ENCODE measurements at regions not wholly inside any gene's neighbourhood (a gene's known extent, or its start where the extent isn't known, plus 50 kb on each side); places are given as distances from the start of the nearest gene placed in this dataset.

DNA sequence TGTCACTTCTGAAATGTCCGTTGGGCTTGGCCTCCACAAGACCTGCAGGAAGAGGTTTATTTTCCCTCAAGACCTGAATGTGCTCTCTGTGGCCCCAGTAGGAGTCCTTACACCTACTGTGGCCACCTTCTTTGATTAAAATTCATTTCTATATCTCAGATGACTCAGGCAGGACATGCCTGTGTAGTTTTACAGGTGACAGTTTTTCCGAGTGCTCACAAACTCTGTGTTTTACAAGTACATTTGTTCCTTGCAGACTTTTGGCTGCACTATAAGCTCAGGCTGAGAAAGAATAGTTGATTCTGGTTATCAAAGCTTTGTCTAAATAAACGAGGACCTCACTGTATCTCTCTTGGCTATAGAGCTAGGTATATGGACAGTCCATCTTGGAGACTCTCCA is 257.1 kb downstream of the MAP2K4 start (continued):
- TF ChIP-seq, protein P1, sequence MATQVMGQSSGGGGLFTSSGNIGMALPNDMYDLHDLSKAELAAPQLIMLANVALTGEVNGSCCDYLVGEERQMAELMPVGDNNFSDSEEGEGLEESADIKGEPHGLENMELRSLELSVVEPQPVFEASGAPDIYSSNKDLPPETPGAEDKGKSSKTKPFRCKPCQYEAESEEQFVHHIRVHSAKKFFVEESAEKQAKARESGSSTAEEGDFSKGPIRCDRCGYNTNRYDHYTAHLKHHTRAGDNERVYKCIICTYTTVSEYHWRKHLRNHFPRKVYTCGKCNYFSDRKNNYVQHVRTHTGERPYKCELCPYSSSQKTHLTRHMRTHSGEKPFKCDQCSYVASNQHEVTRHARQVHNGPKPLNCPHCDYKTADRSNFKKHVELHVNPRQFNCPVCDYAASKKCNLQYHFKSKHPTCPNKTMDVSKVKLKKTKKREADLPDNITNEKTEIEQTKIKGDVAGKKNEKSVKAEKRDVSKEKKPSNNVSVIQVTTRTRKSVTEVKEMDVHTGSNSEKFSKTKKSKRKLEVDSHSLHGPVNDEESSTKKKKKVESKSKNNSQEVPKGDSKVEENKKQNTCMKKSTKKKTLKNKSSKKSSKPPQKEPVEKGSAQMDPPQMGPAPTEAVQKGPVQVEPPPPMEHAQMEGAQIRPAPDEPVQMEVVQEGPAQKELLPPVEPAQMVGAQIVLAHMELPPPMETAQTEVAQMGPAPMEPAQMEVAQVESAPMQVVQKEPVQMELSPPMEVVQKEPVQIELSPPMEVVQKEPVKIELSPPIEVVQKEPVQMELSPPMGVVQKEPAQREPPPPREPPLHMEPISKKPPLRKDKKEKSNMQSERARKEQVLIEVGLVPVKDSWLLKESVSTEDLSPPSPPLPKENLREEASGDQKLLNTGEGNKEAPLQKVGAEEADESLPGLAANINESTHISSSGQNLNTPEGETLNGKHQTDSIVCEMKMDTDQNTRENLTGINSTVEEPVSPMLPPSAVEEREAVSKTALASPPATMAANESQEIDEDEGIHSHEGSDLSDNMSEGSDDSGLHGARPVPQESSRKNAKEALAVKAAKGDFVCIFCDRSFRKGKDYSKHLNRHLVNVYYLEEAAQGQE (IDR thresholded peaks at IDR 0.05; ENCODE audit: low read depth, low read length), result no peak
- TF ChIP-seq YY1 (IDR thresholded peaks at IDR 0.05; ENCODE audit: low read depth), result no peak

DNA sequence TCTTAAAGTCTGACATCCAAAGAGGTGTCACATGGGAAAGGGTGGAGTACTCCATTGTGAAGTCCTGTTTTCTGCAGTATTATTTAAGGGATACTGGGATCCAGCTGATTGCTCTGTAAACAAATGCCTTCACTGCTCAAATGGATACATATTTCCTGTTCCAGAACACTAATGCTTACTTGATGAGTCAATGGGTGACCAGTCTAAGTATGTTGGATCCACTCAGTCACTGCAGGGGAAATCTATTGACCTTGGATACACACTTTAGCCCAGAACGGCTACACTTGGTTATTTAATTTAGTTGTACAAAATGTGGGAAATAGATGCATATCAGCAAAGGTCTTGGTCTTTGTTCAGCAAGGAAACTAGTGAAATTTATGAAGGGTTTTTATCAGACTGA is 261.4 kb downstream of the MAP2K4 start:
- H3K4me1 ChIP-seq (ENCODE audit: control insufficient read depth in 1 of 2, insufficient read depth in 2 of 2, low read depth in 1 of 2, low read length in 1 of 2), result no peaks in the 10 kb centered on the region
- H3K27ac ChIP-seq (ENCODE audit: low read depth in 2 of 2, low read length in 1 of 2), result no peak overlapping the region
- no peak overlapping the region for H3K9ac ChIP-seq
- H3K9me3 ChIP-seq, result no peaks in the 10 kb centered on the region
- H3K4me3 ChIP-seq (ENCODE audit: low read depth in 2 of 2, low read length in 1 of 2), result no peak overlapping the region
- no peak overlapping the region for H2AFZ ChIP-seq (ENCODE audit: low read depth)
- ChIA-PET POLR2A (no interaction called here), CTCF (no interaction called here)
- TF ChIP-seq GABPA (IDR thresholded peaks at IDR 0.05; ENCODE audit: low read depth) (no peak), EZH2phosphoT487 (IDR thresholded peaks at IDR 0.05; ENCODE audit: borderline replicate concordance, low read depth) (no peak), EP300 (IDR thresholded peaks at IDR 0.05; ENCODE audit: borderline replicate concordance in 1 of 2, low read depth in 1 of 2, low read length in 1 of 2) (no peak)
- TF ChIP-seq, protein P2, sequence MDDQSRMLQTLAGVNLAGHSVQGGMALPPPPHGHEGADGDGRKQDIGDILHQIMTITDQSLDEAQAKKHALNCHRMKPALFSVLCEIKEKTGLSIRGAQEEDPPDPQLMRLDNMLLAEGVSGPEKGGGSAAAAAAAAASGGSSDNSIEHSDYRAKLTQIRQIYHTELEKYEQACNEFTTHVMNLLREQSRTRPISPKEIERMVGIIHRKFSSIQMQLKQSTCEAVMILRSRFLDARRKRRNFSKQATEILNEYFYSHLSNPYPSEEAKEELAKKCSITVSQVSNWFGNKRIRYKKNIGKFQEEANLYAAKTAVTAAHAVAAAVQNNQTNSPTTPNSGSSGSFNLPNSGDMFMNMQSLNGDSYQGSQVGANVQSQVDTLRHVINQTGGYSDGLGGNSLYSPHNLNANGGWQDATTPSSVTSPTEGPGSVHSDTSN (IDR thresholded peaks at IDR 0.05), result no peak
- no peak for DNase-seq
- H3K36me3 ChIP-seq (replicated peaks in 1 of 2; ENCODE audit: control insufficient read depth in 1 of 2, insufficient read depth in 2 of 2, low read length in 1 of 2), result no peaks in the 10 kb centered on the region
- H4K20me1 ChIP-seq (ENCODE audit: insufficient read depth), result no peaks in the 10 kb centered on the region
- H3K4me2 ChIP-seq, result no peak overlapping the region
- H3K79me2 ChIP-seq (ENCODE audit: insufficient read depth), result no peaks in the 10 kb centered on the region
- H3F3A ChIP-seq (replicated peaks; ENCODE audit: insufficient read depth), result no peaks in the 10 kb centered on the region
- 5% methylated on average over 1 of the region's 1 CpG for WGBS (ENCODE audit: low lambda C conversion rate)
- H3K27me3 ChIP-seq (ENCODE audit: insufficient read depth), result no peaks in the 10 kb centered on the region
- no peaks in the 10 kb centered on the region for H3K9me2 ChIP-seq

DNA sequence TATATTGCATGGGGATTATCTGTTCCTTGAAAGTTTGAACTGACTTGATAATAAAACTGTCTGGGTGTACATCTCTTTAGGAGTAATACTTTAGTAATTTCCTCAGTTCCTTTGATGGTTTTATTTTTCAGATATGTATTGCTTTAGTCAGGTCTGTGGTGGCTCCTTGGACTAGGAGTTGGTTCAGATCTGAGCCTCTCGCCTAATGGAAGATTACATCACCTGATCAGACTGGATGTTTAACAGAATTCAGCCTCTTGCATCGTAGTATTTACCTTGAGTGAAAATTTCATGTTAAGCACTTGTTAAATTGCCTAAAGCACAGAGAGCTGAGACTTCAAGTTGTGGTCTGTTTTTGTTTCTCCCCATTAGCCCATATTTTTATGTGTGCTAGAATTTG is 267.3 kb downstream of the MAP2K4 start:
- H3K9me3 ChIP-seq, result no peaks in the 10 kb centered on the region
- H3K9ac ChIP-seq, result no peak overlapping the region
- no peak overlapping the region for H3K4me2 ChIP-seq
- no peak overlapping the region for H2AFZ ChIP-seq (ENCODE audit: low read depth)
- DNase-seq, result no peak
- H3K9me2 ChIP-seq, result no peaks in the 10 kb centered on the region
- no peaks in the 10 kb centered on the region for H3K79me2 ChIP-seq (ENCODE audit: insufficient read depth)
- H3K27ac ChIP-seq (ENCODE audit: low read depth in 2 of 2, low read length in 1 of 2), result no peak overlapping the region
- H3K27me3 ChIP-seq (ENCODE audit: insufficient read depth), result no peaks in the 10 kb centered on the region
- no peaks in the 10 kb centered on the region for H3K36me3 ChIP-seq (replicated peaks in 1 of 2; ENCODE audit: control insufficient read depth in 1 of 2, insufficient read depth in 2 of 2, low read length in 1 of 2)
- WGBS (ENCODE audit: low lambda C conversion rate), result 6% methylated on average over 2 of the region's 2 CpGs
- no peaks in the 10 kb centered on the region for H3K4me1 ChIP-seq (ENCODE audit: control insufficient read depth in 1 of 2, insufficient read depth in 2 of 2, low read depth in 1 of 2, low read length in 1 of 2)
- ChIA-PET CTCF (no interaction called here), POLR2A (no interaction called here)
- no peaks in the 10 kb centered on the region for H4K20me1 ChIP-seq (ENCODE audit: insufficient read depth)
- H3K4me3 ChIP-seq (ENCODE audit: low read depth in 2 of 2, low read length in 1 of 2), result no peak overlapping the region
- no peaks in the 10 kb centered on the region for H3F3A ChIP-seq (replicated peaks; ENCODE audit: insufficient read depth)
- TF ChIP-seq, protein P3, sequence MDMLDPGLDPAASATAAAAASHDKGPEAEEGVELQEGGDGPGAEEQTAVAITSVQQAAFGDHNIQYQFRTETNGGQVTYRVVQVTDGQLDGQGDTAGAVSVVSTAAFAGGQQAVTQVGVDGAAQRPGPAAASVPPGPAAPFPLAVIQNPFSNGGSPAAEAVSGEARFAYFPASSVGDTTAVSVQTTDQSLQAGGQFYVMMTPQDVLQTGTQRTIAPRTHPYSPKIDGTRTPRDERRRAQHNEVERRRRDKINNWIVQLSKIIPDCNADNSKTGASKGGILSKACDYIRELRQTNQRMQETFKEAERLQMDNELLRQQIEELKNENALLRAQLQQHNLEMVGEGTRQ (IDR thresholded peaks at IDR 0.05; ENCODE audit: borderline replicate concordance, low read depth, low read length), result no peak
- TF ChIP-seq CHD2 (IDR thresholded peaks at IDR 0.05; ENCODE audit: low read length, partially characterized antibody) (no peak), RXRA (IDR thresholded peaks at IDR 0.05; ENCODE audit: borderline replicate concordance, low read depth) (no peak), TCF12 (IDR thresholded peaks at IDR 0.05) (no peak), TEAD4 (IDR thresholded peaks at IDR 0.05; ENCODE audit: borderline replicate concordance, insufficient read depth) (no peak), FOXJ3 (CRISPR knock-in tag; IDR thresholded peaks at IDR 0.05) (no peak), YY1 (IDR thresholded peaks at IDR 0.05; ENCODE audit: low read depth) (no peak), GATA2 (CRISPR knock-in tag; IDR thresholded peaks at IDR 0.05) (no peak), POLR2AphosphoS5 (IDR thresholded peaks at IDR 0.05; ENCODE audit: low read depth, low read length) (no peak), NFIC (IDR thresholded peaks at IDR 0.05; ENCODE audit: borderline replicate concordance) (no peak), NRF1 (IDR thresholded peaks at IDR 0.05; ENCODE audit: low read depth, low read length) (no peak), FOSL2 (IDR thresholded peaks at IDR 0.05; ENCODE audit: borderline replicate concordance, low read depth) (no peak), FOXM1 (IDR thresholded peaks at IDR 0.05; ENCODE audit: low read depth) (no peak)
- TF ChIP-seq, protein P4, sequence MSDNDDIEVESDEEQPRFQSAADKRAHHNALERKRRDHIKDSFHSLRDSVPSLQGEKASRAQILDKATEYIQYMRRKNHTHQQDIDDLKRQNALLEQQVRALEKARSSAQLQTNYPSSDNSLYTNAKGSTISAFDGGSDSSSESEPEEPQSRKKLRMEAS (IDR thresholded peaks at IDR 0.05; ENCODE audit: low read depth), result no peak
- TF ChIP-seq, protein P2 (IDR thresholded peaks at IDR 0.05), result no peak
- TF ChIP-seq, protein P5, sequence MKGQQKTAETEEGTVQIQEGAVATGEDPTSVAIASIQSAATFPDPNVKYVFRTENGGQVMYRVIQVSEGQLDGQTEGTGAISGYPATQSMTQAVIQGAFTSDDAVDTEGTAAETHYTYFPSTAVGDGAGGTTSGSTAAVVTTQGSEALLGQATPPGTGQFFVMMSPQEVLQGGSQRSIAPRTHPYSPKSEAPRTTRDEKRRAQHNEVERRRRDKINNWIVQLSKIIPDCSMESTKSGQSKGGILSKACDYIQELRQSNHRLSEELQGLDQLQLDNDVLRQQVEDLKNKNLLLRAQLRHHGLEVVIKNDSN (IDR thresholded peaks at IDR 0.05; ENCODE audit: borderline replicate concordance, low read depth), result no peak

Data from SK-N-SH (cell line).